PC-3 (cell line): ENCODE measurements at regions not wholly inside any gene's neighbourhood (a gene's known extent, or its start where the extent isn't known, plus 50 kb on each side); places are given as distances from the start of the nearest gene placed in this dataset.
A peak's percentile ranks its signal among the peaks of the same experiment; 100 is the strongest.

Experiments used
- ATAC-seq: fragments of 200-7000 bp; cut with Tn5 transposase; 2 replicates; pipeline ENCODE4 v1.9.1; 2020; ENCODE audit warnings: mild to moderate bottlenecking, moderate library complexity
- BruUV-seq: library from RNA; stranded (reverse); fragments of 400-500 nt; replicated peaks from 2 replicates; lab custom pipeline; 2021; lab: Mats Ljungman, UMichigan
- CTCF ChIA-PET: fragments of 300-600 bp; sonication (Branson Sonifier 250); formaldehyde crosslinking; loops from one replicate; lab custom pipeline; 2022; ENCODE audit warnings: antibody characterized with exemption; lab: Charles Lee
- POLR2A ChIA-PET: fragments of 300-600 bp; sonication (Branson Sonifier 250); formaldehyde crosslinking; loops from one replicate; lab custom pipeline; 2022; ENCODE audit warnings: antibody characterized with exemption; ENCODE audit not compliant: unreplicated experiment; lab: Charles Lee
- DNase-seq: peaks from one replicate; pipeline ENCODE4 v3.0.0-alpha.2; 2015
- H2AFZ ChIP-seq: fragments of 300-600 bp; sonication (generic); 2 replicates; pipeline ENCODE4 v1.6.0; 2016; ENCODE audit warnings: antibody characterized with exemption, low read length
- H3F3A ChIP-seq: fragments of 300-600 bp; sonication (generic); one replicate; pipeline ENCODE4 v1.6.0; 2017; ENCODE audit warnings: antibody characterized with exemption, low read length, control low read depth, mild to moderate bottlenecking; ENCODE audit not compliant: unreplicated experiment
- H3K27ac ChIP-seq: fragments of 300-600 bp; sonication (generic); 2 replicates; pipeline ENCODE4 v1.5.1; 2016; ENCODE audit warnings: mild to moderate bottlenecking, low read length
- H3K27me3 ChIP-seq: fragments of 300-600 bp; sonication (generic); 2 replicates; pipeline ENCODE4 v1.6.1; 2016; ENCODE audit warnings: low read length, mixed read lengths
- H3K36me3 ChIP-seq: fragments of 300-600 bp; sonication (generic); 2 replicates; pipeline ENCODE4 v1.6.1; 2016; ENCODE audit warnings: low read depth, mixed run types, low read length, mixed read lengths
- H3K4me1 ChIP-seq: fragments of 300-600 bp; sonication (generic); 2 replicates; pipeline ENCODE4 v1.5.1; 2016; ENCODE audit warnings: low read length; ENCODE audit not compliant: insufficient read depth
- H3K4me2 ChIP-seq: fragments of 300-600 bp; sonication (generic); 2 replicates; pipeline ENCODE4 v1.6.0; 2016; ENCODE audit warnings: low read length
- H3K4me3 ChIP-seq: fragments of 300-600 bp; sonication (generic); 2 replicates; pipeline ENCODE4 v1.5.1; 2016; ENCODE audit warnings: mild to moderate bottlenecking, low read length, mixed read lengths
- H3K79me2 ChIP-seq: fragments of 300-600 bp; sonication (generic); 2 replicates; pipeline ENCODE4 v1.6.1; 2017; ENCODE audit warnings: low read length, mixed read lengths
- H3K9ac ChIP-seq: fragments of 300-600 bp; sonication (generic); 2 replicates; pipeline ENCODE4 v1.6.0; 2016; ENCODE audit warnings: mild to moderate bottlenecking, low read length
- H3K9me2 ChIP-seq: fragments of 300-600 bp; sonication (generic); replicated peaks from 2 replicates; pipeline ENCODE4 v1.6.1; 2016; ENCODE audit warnings: mixed run types, low read length, mixed read lengths
- H3K9me3 ChIP-seq: fragments of 300-600 bp; sonication (generic); 2 replicates; pipeline ENCODE4 v1.6.1; 2016; ENCODE audit warnings: low read length, mixed read lengths
- H4K20me1 ChIP-seq: fragments of 300-600 bp; sonication (generic); 2 replicates; pipeline ENCODE4 v1.6.1; 2016; ENCODE audit warnings: low read length, mixed read lengths
- CTCF ChIP-seq: fragments of 300-600 bp; sonication (generic); conservative IDR thresholded peaks from 2 replicates; pipeline ENCODE4 v1.5.1; 2017; ENCODE audit warnings: antibody characterized with exemption, low read depth, mild to moderate bottlenecking, low read length
- EZH2 ChIP-seq: fragments of 300-600 bp; sonication (generic); IDR thresholded peaks from one replicate; pipeline ENCODE4 v1.6.1; 2017; ENCODE audit warnings: antibody characterized with exemption, mild to moderate bottlenecking, low read length; ENCODE audit not compliant: unreplicated experiment
- EZH2phosphoT487 ChIP-seq: fragments of 300-600 bp; sonication (generic); IDR thresholded peaks from 2 replicates; pipeline ENCODE4 v1.6.1; 2018; ENCODE audit warnings: mild to moderate bottlenecking, antibody characterized with exemption, low read length, borderline replicate concordance
- intact Hi-C: fragments of 100-400 bp; cut with micrococcal nuclease; formaldehyde crosslinking; loops from 2 replicates; pipeline ENCODE4 v1.9.0; 2023

- H3K4me2 ChIP-seq, result no peak overlapping the region
- H2AFZ ChIP-seq, result no peak overlapping the region
- no peak for TF ChIP-seq CTCF
- DNase-seq (peak; percentile 61), ATAC-seq (peak; percentile 18; the same call in 1 of the 2 replicates)
- no peaks in the 10 kb centered on the region for H3K9me3 ChIP-seq
- no peak overlapping the region for H3K4me3 ChIP-seq
- POLR2A ChIA-PET, result interaction anchor here (0.5 to 0.7 kb wide), 2 partner anchors 67 to 357 kb away, joined by 4 to 10 read pairs; no protein-coding TSS in a partner anchor
- H3K27me3 ChIP-seq, result no peaks in the 10 kb centered on the region
- H3K36me3 ChIP-seq, result no peaks in the 10 kb centered on the region
- BruUV-seq, result no TSS peak
- intact Hi-C loops, result no loop called here
- no peaks in the 10 kb centered on the region for H3K79me2 ChIP-seq
- H3K9ac ChIP-seq, result no peak overlapping the region
- no peak overlapping the region for H3K27ac ChIP-seq
- peaks cover 8% of the 10 kb centered on the region; the same call in 1 of the 2 replicates for H3K9me2 ChIP-seq
- CTCF ChIA-PET, result interaction anchor here (0.6 to 0.7 kb wide), 2 partner anchors 13 to 483 kb away, joined by 3 read pairs; no protein-coding TSS in a partner anchor
- H3K4me1 ChIP-seq, result peaks cover 16% of the 10 kb centered on the region
- no peaks in the 10 kb centered on the region for H4K20me1 ChIP-seq
- H3F3A ChIP-seq, result no peaks in the 10 kb centered on the region
Observed at GRCh38 chr10:33410096-33410859, 75.8 kb upstream of the NRP1 start.

DNA sequence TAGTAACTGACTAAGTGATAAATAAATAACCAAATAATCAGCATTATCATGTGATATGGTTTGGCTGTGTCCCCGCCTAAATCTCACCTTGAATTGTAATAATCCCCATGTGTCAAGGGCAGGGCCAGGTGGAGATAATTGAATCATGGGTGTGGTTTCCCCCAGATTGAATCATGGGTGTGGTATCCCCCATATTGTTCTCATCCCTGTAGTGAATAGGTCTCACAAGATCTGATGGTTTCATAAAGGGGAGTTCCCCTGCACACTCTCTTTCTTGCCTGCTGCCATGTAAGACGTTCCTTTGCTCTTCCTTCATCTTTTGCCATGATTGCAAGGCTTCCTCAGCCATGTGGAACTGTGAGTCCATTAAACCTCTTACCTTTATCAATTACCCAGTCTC is 72.1 kb upstream of the NRP1 start:
- Histone ChIP-seq H3K9ac (no peak overlapping the region), H3K4me2 (no peak overlapping the region), H3K4me3 (no peak overlapping the region), H3K9me2 (peaks cover 8% of the 10 kb centered on the region; the same call in 1 of the 2 replicates), H3K27me3 (no peaks in the 10 kb centered on the region), H3F3A (no peaks in the 10 kb centered on the region), H3K9me3 (no peaks in the 10 kb centered on the region), H4K20me1 (no peaks in the 10 kb centered on the region), H3K79me2 (no peaks in the 10 kb centered on the region), H3K4me1 (no peaks in the 10 kb centered on the region), H2AFZ (no peak overlapping the region), H3K27ac (no peak overlapping the region), H3K36me3 (no peaks in the 10 kb centered on the region)
- DNase-seq, result no peak
- ChIA-PET CTCF (no interaction called here), POLR2A (no interaction called here)
- BruUV-seq, result no TSS peak
- intact Hi-C loops, result no loop called here
- TF ChIP-seq EZH2 (no peak), EZH2phosphoT487 (no peak), CTCF (no peak)
- no peak for ATAC-seq
